ENCODE measurements at regions not wholly inside any gene's neighbourhood (a gene's known extent, or its start where the extent isn't known, plus 50 kb on each side); places are given as distances from the start of the nearest gene placed in this dataset.

GRCh38 chr7:49308787-49309186 is 384.4 kb downstream of the CDC14C start:
- DNase-seq (ENCODE audit: low read depth), result no peak
- no peak for TF ChIP-seq CTCF (IDR thresholded peaks at IDR 0.05; ENCODE audit: low read length, missing control alignments)
- H3K4me3 ChIP-seq (replicated peaks; ENCODE audit: low read depth, low read length), result no peak overlapping the region

- no peak for TF ChIP-seq CTCF (IDR thresholded peaks at IDR 0.05; ENCODE audit: low read length, missing control alignments)
- H3K4me3 ChIP-seq (replicated peaks; ENCODE audit: low read depth, low read length), result no peak overlapping the region
Measured at GRCh38 chr7:49320083-49320482, 395.7 kb downstream of the CDC14C start.

GRCh38 chr7:49321843-49322242 is 397.5 kb downstream of the CDC14C start:
- no peak for DNase-seq (ENCODE audit: low read depth)
- no peak for TF ChIP-seq CTCF (IDR thresholded peaks at IDR 0.05; ENCODE audit: low read length, missing control alignments)
- H3K4me3 ChIP-seq (replicated peaks; ENCODE audit: low read depth, low read length), result no peak overlapping the region

More at GRCh38 chr7:49320083-49320482, 395.7 kb downstream of the CDC14C start:
- DNase-seq (ENCODE audit: low read depth), result no peak

- DNase-seq (ENCODE audit: low read depth), result no peak
- H3K4me3 ChIP-seq (replicated peaks; ENCODE audit: low read depth, low read length), result no peak overlapping the region
- TF ChIP-seq CTCF (IDR thresholded peaks at IDR 0.05; ENCODE audit: low read length, missing control alignments), result no peak
Measured at GRCh38 chr7:49322476-49322875, 398.1 kb downstream of the CDC14C start.

GRCh38 chr7:49324040-49324439 is 399.7 kb downstream of the CDC14C start:
- no peak overlapping the region for H3K4me3 ChIP-seq (replicated peaks; ENCODE audit: low read depth, low read length)
- no peak for TF ChIP-seq CTCF (IDR thresholded peaks at IDR 0.05; ENCODE audit: low read length, missing control alignments)
- no peak for DNase-seq (ENCODE audit: low read depth)

GRCh38 chr7:49324707-49325106 is 400.4 kb downstream of the CDC14C start:
- no peak for TF ChIP-seq CTCF (IDR thresholded peaks at IDR 0.05; ENCODE audit: low read length, missing control alignments)
- DNase-seq (ENCODE audit: low read depth), result peak; percentile 11
- H3K4me3 ChIP-seq (replicated peaks; ENCODE audit: low read depth, low read length), result no peak overlapping the region

GRCh38 chr7:49325571-49325970 is 401.2 kb downstream of the CDC14C start:
- H3K4me3 ChIP-seq (replicated peaks; ENCODE audit: low read depth, low read length), result no peak overlapping the region
- no peak for TF ChIP-seq CTCF (IDR thresholded peaks at IDR 0.05; ENCODE audit: low read length, missing control alignments)

More at GRCh38 chr7:49325571-49325970, 401.2 kb downstream of the CDC14C start:
- no peak for DNase-seq (ENCODE audit: low read depth)
